Gastroesophageal sphincter (tissue), 3 donors: ENCODE measurements at regions not wholly inside any gene's neighbourhood (a gene's known extent, or its start where the extent isn't known, plus 50 kb on each side); places are given as distances from the start of the nearest gene placed in this dataset.

Source experiments
- EP300 ChIP-seq: sonication (generic); formaldehyde crosslinking; IDR thresholded peaks from one replicate; pipeline ENCODE4 v1.6.1; 2017; ENCODE audit warnings: antibody characterized with exemption, mild to moderate bottlenecking
- POLR2AphosphoS5 ChIP-seq: sonication (generic); formaldehyde crosslinking; IDR thresholded peaks from one replicate; pipeline ENCODE4 v1.6.1; 2017; ENCODE audit warnings: antibody characterized with exemption
- TF ChIP-seq, protein P1 (sequence below), 4 experiments: fragments of 200-600 bp in 2 of 4; fragments of 450-650 bp in 2 of 4; sonication (generic) in 1 of 4; IDR thresholded peaks; one replicate each; pipeline ENCODE4 v1.5.1; 2017 to 2019; ENCODE audit warnings: antibody characterized with exemption in 4 of 4, mild to moderate bottlenecking in 2 of 4, moderate library complexity in 2 of 4

DNA sequence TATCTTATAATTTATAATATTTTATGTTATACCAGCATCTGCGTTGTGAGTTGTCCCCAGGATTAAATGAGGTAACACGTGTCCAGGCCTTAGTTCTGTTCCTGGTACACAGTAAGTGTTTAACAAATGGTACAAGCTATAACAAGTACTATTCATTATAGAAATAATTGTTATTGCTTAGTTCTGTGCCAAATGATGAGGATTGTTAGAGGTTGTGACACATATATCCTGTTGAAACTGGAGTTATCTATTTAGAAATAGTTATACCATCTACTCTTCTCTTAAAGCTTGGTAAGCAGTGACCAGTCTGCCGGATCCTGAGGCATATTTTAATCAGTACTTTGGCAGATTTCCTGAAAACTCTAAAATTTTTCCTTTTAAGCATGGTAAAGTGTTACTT lies 1066.5 kb downstream of the TMTC2 start:
- TF ChIP-seq, protein P1, sequence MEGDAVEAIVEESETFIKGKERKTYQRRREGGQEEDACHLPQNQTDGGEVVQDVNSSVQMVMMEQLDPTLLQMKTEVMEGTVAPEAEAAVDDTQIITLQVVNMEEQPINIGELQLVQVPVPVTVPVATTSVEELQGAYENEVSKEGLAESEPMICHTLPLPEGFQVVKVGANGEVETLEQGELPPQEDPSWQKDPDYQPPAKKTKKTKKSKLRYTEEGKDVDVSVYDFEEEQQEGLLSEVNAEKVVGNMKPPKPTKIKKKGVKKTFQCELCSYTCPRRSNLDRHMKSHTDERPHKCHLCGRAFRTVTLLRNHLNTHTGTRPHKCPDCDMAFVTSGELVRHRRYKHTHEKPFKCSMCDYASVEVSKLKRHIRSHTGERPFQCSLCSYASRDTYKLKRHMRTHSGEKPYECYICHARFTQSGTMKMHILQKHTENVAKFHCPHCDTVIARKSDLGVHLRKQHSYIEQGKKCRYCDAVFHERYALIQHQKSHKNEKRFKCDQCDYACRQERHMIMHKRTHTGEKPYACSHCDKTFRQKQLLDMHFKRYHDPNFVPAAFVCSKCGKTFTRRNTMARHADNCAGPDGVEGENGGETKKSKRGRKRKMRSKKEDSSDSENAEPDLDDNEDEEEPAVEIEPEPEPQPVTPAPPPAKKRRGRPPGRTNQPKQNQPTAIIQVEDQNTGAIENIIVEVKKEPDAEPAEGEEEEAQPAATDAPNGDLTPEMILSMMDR (IDR thresholded peaks at IDR 0.05), result no peak
- TF ChIP-seq EP300 (no peak), POLR2AphosphoS5 (no peak)
